ENCODE measurements at regions not wholly inside any gene's neighbourhood (a gene's known extent, or its start where the extent isn't known, plus 50 kb on each side); places are given as distances from the start of the nearest gene placed in this dataset.

GRCh38 chr18:77676910-77677309 is 427.3 kb downstream of the GALR1 start:
- no peaks in the 10 kb centered on the region for H3K9me3 ChIP-seq
- H3K4me1 ChIP-seq: no peaks in the 10 kb centered on the region
- DNase-seq (no peak), ATAC-seq (no peak)
- H3K27ac ChIP-seq: no peak overlapping the region
- H3K27me3 ChIP-seq: peaks cover 0 to 30% of the 10 kb centered on the region in 2 donors
- no peaks in the 10 kb centered on the region for H3K36me3 ChIP-seq
- TF ChIP-seq, protein P1, sequence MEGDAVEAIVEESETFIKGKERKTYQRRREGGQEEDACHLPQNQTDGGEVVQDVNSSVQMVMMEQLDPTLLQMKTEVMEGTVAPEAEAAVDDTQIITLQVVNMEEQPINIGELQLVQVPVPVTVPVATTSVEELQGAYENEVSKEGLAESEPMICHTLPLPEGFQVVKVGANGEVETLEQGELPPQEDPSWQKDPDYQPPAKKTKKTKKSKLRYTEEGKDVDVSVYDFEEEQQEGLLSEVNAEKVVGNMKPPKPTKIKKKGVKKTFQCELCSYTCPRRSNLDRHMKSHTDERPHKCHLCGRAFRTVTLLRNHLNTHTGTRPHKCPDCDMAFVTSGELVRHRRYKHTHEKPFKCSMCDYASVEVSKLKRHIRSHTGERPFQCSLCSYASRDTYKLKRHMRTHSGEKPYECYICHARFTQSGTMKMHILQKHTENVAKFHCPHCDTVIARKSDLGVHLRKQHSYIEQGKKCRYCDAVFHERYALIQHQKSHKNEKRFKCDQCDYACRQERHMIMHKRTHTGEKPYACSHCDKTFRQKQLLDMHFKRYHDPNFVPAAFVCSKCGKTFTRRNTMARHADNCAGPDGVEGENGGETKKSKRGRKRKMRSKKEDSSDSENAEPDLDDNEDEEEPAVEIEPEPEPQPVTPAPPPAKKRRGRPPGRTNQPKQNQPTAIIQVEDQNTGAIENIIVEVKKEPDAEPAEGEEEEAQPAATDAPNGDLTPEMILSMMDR (IDR thresholded peaks at IDR 0.05): no peak
- intact Hi-C loops (cut with DNase I): no loop called here
- H3K4me3 ChIP-seq: no peak overlapping the region

- ATAC-seq: no peak
- intact Hi-C loops (cut with DNase I): no loop called here
- Histone ChIP-seq H3K36me3 (no peaks in the 10 kb centered on the region), H3K9me3 (no peaks in the 10 kb centered on the region), H3K4me3 (no peak overlapping the region), H3K27me3 (peaks cover 0 to 26% of the 10 kb centered on the region in 2 donors), H3K27ac (no peak overlapping the region), H3K4me1 (no peaks in the 10 kb centered on the region)
- DNase-seq: no peak
- TF ChIP-seq, protein P1 (IDR thresholded peaks at IDR 0.05): no peak
Observed at GRCh38 chr18:77677536-77677935, 427.9 kb downstream of the GALR1 start.

DNA sequence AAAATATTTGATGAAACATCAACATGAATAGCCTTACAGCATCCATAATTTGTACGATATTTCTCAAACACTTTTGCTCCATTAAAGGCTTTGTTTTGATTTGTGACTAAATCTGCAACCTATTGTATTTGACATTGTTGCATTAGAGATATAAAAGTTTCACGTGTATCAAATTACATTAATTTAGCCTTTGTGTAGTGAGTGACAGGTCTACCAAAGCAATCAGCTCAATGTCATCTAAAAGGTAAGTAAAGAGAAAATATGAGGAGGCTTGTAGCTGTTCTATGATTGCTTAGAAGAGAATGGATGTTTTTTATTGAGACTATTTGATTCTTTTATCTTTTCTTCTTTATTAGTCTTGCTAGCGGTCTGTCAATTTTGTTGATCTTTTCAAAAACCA is 430.2 kb downstream of the GALR1 start:
- no peak for DNase-seq
- H3K27me3 ChIP-seq: peaks cover 0 to 13% of the 10 kb centered on the region in 2 donors
- H3K9me3 ChIP-seq: no peaks in the 10 kb centered on the region
- TF ChIP-seq, protein P1 (IDR thresholded peaks at IDR 0.05): no peak
- no peaks in the 10 kb centered on the region for H3K36me3 ChIP-seq
- no peaks in the 10 kb centered on the region for H3K4me1 ChIP-seq
- no peak overlapping the region for H3K4me3 ChIP-seq
- no peak overlapping the region for H3K27ac ChIP-seq
- intact Hi-C loops (cut with DNase I): no loop called here
- no peak for ATAC-seq

GRCh38 chr18:77700051-77700450 is 450.4 kb downstream of the GALR1 start:
- intact Hi-C loops (cut with DNase I): no loop called here
- ATAC-seq (no peak), DNase-seq (no peak)
- Histone ChIP-seq H3K4me1 (no peaks in the 10 kb centered on the region), H3K27ac (no peak overlapping the region), H3K36me3 (no peaks in the 10 kb centered on the region), H3K9me3 (no peaks in the 10 kb centered on the region), H3K4me3 (no peak overlapping the region), H3K27me3 (peaks cover 0 to 5% of the 10 kb centered on the region in 2 donors)
- TF ChIP-seq, protein P1 (IDR thresholded peaks at IDR 0.05): no peak

GRCh38 chr18:77701977-77702376 is 452.3 kb downstream of the GALR1 start:
- intact Hi-C loops (cut with DNase I): no loop called here
- Histone ChIP-seq H3K27ac (no peak overlapping the region), H3K4me1 (no peaks in the 10 kb centered on the region), H3K27me3 (peaks cover 0 to 11% of the 10 kb centered on the region in 2 donors), H3K36me3 (no peaks in the 10 kb centered on the region), H3K9me3 (no peaks in the 10 kb centered on the region), H3K4me3 (no peak overlapping the region)
- ATAC-seq (no peak), DNase-seq (no peak)
- TF ChIP-seq, protein P1 (IDR thresholded peaks at IDR 0.05): no peak

All from left lung (tissue), 4 donors.